OCI-LY7 (cell line): ENCODE measurements at regions not wholly inside any gene's neighbourhood (a gene's known extent, or its start where the extent isn't known, plus 50 kb on each side); places are given as distances from the start of the nearest gene placed in this dataset.

ENCODE experiments used
- BruUV-seq: library from RNA; stranded (reverse); fragments of 400-500 nt; replicated peaks from 2 replicates; lab custom pipeline; 2021; lab: Mats Ljungman, UMichigan
- CTCF ChIA-PET: fragments of 300-600 bp; sonication (Branson Sonifier 250); formaldehyde crosslinking; loops from one replicate; lab custom pipeline; 2022; ENCODE audit warnings: antibody characterized with exemption; ENCODE audit not compliant: unreplicated experiment; lab: Charles Lee
- POLR2A ChIA-PET: fragments of 300-600 bp; sonication (Branson Sonifier 250); formaldehyde crosslinking; loops from one replicate; lab custom pipeline; 2022; ENCODE audit warnings: antibody characterized with exemption; lab: Charles Lee
- DNase-seq: peaks from one replicate; pipeline ENCODE4 v3.0.0-alpha.2; 2015; ENCODE audit warnings: low spot score
- H2AFZ ChIP-seq: fragments of 200-600 bp; sonication (generic), shearing (Covaris generic); 2 replicates; pipeline ENCODE4 v1.6.1; 2014; ENCODE audit warnings: mild to moderate bottlenecking, antibody characterized with exemption, low read length, moderate library complexity
- H3K27ac ChIP-seq: fragments of 200-600 bp; sonication (generic); 2 replicates; pipeline ENCODE4 v1.5.1; 2014; ENCODE audit warnings: mixed run types, low read depth, mild to moderate bottlenecking, moderate library complexity, low read length, inconsistent platforms; ENCODE audit not compliant: poor library complexity, severe bottlenecking
- H3K36me3 ChIP-seq: fragments of 200-600 bp; sonication (generic); 2 replicates; pipeline ENCODE4 v1.6.1; 2014; ENCODE audit warnings: mild to moderate bottlenecking, antibody characterized with exemption, low read length, moderate library complexity, mixed read lengths; ENCODE audit not compliant: insufficient read depth
- H3K4me1 ChIP-seq: fragments of 200-600 bp; sonication (generic); 2 replicates; pipeline ENCODE4 v1.5.1; 2014; ENCODE audit warnings: mild to moderate bottlenecking, low read length; ENCODE audit not compliant: insufficient read depth, poor library complexity, severe bottlenecking
- H3K4me2 ChIP-seq: fragments of 200-600 bp; sonication (generic); 2 replicates; pipeline ENCODE4 v1.6.1; 2014; ENCODE audit warnings: mild to moderate bottlenecking, low read length
- H3K4me3 ChIP-seq: fragments of 200-600 bp; sonication (generic); 2 replicates; pipeline ENCODE4 v1.5.1; 2014; ENCODE audit warnings: mild to moderate bottlenecking, low read depth, low read length; ENCODE audit not compliant: poor library complexity, severe bottlenecking
- H3K79me2 ChIP-seq: fragments of 200-600 bp; sonication (generic); 2 replicates; pipeline ENCODE4 v1.6.1; 2016; ENCODE audit warnings: low read depth, mild to moderate bottlenecking, low read length, moderate library complexity, mixed read lengths; ENCODE audit not compliant: insufficient read depth
- H3K9me2 ChIP-seq: fragments of 200-600 bp; sonication (generic); 2 replicates; pipeline ENCODE4 v1.6.1; 2016; ENCODE audit warnings: mild to moderate bottlenecking, low read length, mixed read lengths; ENCODE audit not compliant: insufficient read depth
- H3K9me3 ChIP-seq: fragments of 200-600 bp; sonication (generic); 2 replicates; pipeline ENCODE4 v1.6.1; 2014; ENCODE audit warnings: mild to moderate bottlenecking, mixed run types, low read length, mixed read lengths
- H4K20me1 ChIP-seq: fragments of 200-600 bp; sonication (generic); 2 replicates; pipeline ENCODE4 v1.6.1; 2014; ENCODE audit warnings: mild to moderate bottlenecking, antibody characterized with exemption, low read length, moderate library complexity, mixed read lengths; ENCODE audit not compliant: insufficient read depth
- CTCF ChIP-seq: fragments of 200-600 bp; sonication (generic); conservative IDR thresholded peaks from 2 replicates; pipeline ENCODE4 v1.5.1; 2014; ENCODE audit warnings: mild to moderate bottlenecking, antibody characterized with exemption, low read length, moderate library complexity, mixed read lengths
- EZH2phosphoT487 ChIP-seq: fragments of 200-600 bp; sonication (generic); IDR thresholded peaks from 2 replicates; pipeline ENCODE4 v1.6.1; 2018; ENCODE audit warnings: low read depth, borderline replicate concordance, mild to moderate bottlenecking, mixed run types, antibody characterized with exemption, low read length, moderate library complexity, mixed read lengths
- intact Hi-C: fragments of 100-400 bp; cut with micrococcal nuclease; formaldehyde crosslinking; loops from one replicate; pipeline ENCODE4 v1.10.0; 2022; ENCODE audit not compliant: unreplicated experiment

- H3K4me3 ChIP-seq: no peak overlapping the region
- ChIA-PET CTCF (no interaction called here), POLR2A (interaction anchor here (0.6 kb wide), 1 partner anchor 119 kb away, joined by 3 read pairs; no protein-coding TSS in a partner anchor)
- no peaks in the 10 kb centered on the region for H3K9me2 ChIP-seq
- H3K4me1 ChIP-seq: no peaks in the 10 kb centered on the region
- H3K4me2 ChIP-seq: no peak overlapping the region
- intact Hi-C loops: no loop called here
- no peak overlapping the region for H2AFZ ChIP-seq
- no peaks in the 10 kb centered on the region for H3K9me3 ChIP-seq
- H3K36me3 ChIP-seq: no peaks in the 10 kb centered on the region
- H3K79me2 ChIP-seq: no peaks in the 10 kb centered on the region
- no peaks in the 10 kb centered on the region for H4K20me1 ChIP-seq
- no peak for TF ChIP-seq CTCF
- TF ChIP-seq EZH2phosphoT487: no peak
- H3K27ac ChIP-seq: no peak overlapping the region
- no peak for DNase-seq
- BruUV-seq: no TSS peak
Observed at GRCh38 chr2:122885436-122885835, 1130.0 kb downstream of the TSN start.

- H3K9me2 ChIP-seq: no peaks in the 10 kb centered on the region
- no peak overlapping the region for H3K27ac ChIP-seq
- H3K4me1 ChIP-seq: no peaks in the 10 kb centered on the region
- H3K79me2 ChIP-seq: no peaks in the 10 kb centered on the region
- TF ChIP-seq EZH2phosphoT487 (no peak), CTCF (no peak)
- H3K9me3 ChIP-seq: no peaks in the 10 kb centered on the region
- intact Hi-C loops: no loop called here
- no peak overlapping the region for H2AFZ ChIP-seq
- no peak for DNase-seq
- H3K4me2 ChIP-seq: no peak overlapping the region
- no peaks in the 10 kb centered on the region for H3K36me3 ChIP-seq
- H4K20me1 ChIP-seq: no peaks in the 10 kb centered on the region
- POLR2A ChIA-PET: interaction anchor here (0.5 kb wide), 1 partner anchor 655 kb away, joined by 3 read pairs; no protein-coding TSS in a partner anchor
- no TSS peak for BruUV-seq
- H3K4me3 ChIP-seq: no peak overlapping the region
- CTCF ChIA-PET: no interaction called here
Observed at GRCh38 chr2:122886479-122887145, 1131.2 kb downstream of the TSN start.

- H3K79me2 ChIP-seq: no peaks in the 10 kb centered on the region
- ChIA-PET CTCF (no interaction called here), POLR2A (interaction anchor here (0.5 to 0.8 kb wide), 3 partner anchors 10 to 223 kb away, joined by 3 to 4 read pairs (median 3); no protein-coding TSS in a partner anchor)
- no peaks in the 10 kb centered on the region for H3K4me1 ChIP-seq
- DNase-seq: no peak
- no peaks in the 10 kb centered on the region for H4K20me1 ChIP-seq
- no TSS peak for BruUV-seq
- no peaks in the 10 kb centered on the region for H3K9me2 ChIP-seq
- no peaks in the 10 kb centered on the region for H3K36me3 ChIP-seq
- H3K4me3 ChIP-seq: no peak overlapping the region
- TF ChIP-seq CTCF (no peak), EZH2phosphoT487 (no peak)
- H3K9me3 ChIP-seq: no peaks in the 10 kb centered on the region
- H2AFZ ChIP-seq: no peak overlapping the region
- no peak overlapping the region for H3K27ac ChIP-seq
- H3K4me2 ChIP-seq: no peak overlapping the region
- intact Hi-C loops: no loop called here
Observed at GRCh38 chr2:122899614-122900013, 1125.5 kb upstream of the CNTNAP5 start.
